Esophagus squamous epithelium (tissue), 4 donors: ENCODE measurements at regions not wholly inside any gene's neighbourhood (a gene's known extent, or its start where the extent isn't known, plus 50 kb on each side); places are given as distances from the start of the nearest gene placed in this dataset.

Source experiments
- POLR2A ChIP-seq, 4 donors: fragments of 450-650 bp; IDR thresholded peaks; one replicate each; pipeline ENCODE4 v1.6.1; 2017; ENCODE audit warnings: antibody characterized with exemption in 4 of 4, mild to moderate bottlenecking in 4 of 4, moderate library complexity in 3 of 4
- TF ChIP-seq, protein P1 (sequence below), 6 experiments: fragments of 450-650 bp in 4 of 6; fragments of 200-600 bp in 2 of 6; sonication (generic) in 2 of 6; IDR thresholded peaks; one replicate each; pipeline ENCODE4 v1.5.1; 2016 to 2019; ENCODE audit warnings: antibody characterized with exemption in 6 of 6, mild to moderate bottlenecking in 4 of 6, moderate library complexity in 4 of 6

DNA sequence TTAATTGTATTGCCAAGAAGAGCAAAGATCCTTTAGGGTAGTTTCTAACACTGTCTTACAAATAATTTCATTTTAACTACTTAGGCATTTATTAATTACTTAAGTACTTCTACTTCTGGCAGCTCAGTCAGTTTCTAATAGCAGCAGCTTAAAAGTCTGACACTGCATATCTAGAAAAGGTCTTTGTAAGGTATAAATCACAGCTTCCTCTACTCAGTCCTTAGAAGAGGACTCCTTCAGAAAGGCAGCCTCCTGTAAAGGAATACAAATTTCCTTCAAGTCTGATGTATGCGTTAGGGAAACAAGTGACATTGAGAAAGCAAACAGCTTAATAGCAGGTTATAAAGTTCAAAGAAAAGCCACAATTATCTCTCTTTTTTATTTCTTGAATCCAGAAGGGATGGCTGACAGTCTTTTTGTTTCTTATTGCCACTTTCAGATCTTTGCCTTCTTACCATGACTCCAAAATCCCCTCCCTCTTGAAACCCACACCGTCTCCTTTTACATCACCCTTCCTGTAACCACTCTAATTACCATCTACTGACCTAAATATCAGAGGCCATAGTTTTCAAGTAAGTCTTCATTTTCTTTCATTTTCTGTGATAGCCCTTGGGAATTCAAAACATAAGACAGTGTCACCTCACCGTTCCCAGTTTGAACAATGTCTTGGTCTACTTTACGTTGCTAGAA, 109.5 kb downstream of the CGGBP1 start:
- TF ChIP-seq, protein P1, sequence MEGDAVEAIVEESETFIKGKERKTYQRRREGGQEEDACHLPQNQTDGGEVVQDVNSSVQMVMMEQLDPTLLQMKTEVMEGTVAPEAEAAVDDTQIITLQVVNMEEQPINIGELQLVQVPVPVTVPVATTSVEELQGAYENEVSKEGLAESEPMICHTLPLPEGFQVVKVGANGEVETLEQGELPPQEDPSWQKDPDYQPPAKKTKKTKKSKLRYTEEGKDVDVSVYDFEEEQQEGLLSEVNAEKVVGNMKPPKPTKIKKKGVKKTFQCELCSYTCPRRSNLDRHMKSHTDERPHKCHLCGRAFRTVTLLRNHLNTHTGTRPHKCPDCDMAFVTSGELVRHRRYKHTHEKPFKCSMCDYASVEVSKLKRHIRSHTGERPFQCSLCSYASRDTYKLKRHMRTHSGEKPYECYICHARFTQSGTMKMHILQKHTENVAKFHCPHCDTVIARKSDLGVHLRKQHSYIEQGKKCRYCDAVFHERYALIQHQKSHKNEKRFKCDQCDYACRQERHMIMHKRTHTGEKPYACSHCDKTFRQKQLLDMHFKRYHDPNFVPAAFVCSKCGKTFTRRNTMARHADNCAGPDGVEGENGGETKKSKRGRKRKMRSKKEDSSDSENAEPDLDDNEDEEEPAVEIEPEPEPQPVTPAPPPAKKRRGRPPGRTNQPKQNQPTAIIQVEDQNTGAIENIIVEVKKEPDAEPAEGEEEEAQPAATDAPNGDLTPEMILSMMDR (IDR thresholded peaks at IDR 0.05), result no peak
- no peak for TF ChIP-seq POLR2A (IDR thresholded peaks at IDR 0.05)
